Fibroblast of skin of back (primary cell): ENCODE measurements at regions not wholly inside any gene's neighbourhood (a gene's known extent, or its start where the extent isn't known, plus 50 kb on each side); places are given as distances from the start of the nearest gene placed in this dataset.
A peak's percentile ranks its signal among the peaks of the same experiment; 100 is the strongest.

ENCODE experiments used
- DNase-seq: peaks from one replicate; pipeline ENCODE4 v3.0.0-alpha.2; 2013

GRCh38 chr5:168215646-168216045 lies 75.8 kb upstream of the WWC1 start:
- DNase-seq: no peak

- no peak for DNase-seq
These were observed 74.5 kb upstream of the WWC1 start for GRCh38 chr5:168216989-168217388.

- no peak for DNase-seq
These were observed 73.9 kb upstream of the WWC1 start for GRCh38 chr5:168217497-168217896.

- no peak for DNase-seq
These were observed 72.7 kb upstream of the WWC1 start for GRCh38 chr5:168218746-168219145.

GRCh38 chr5:168219515-168220410 lies 71.7 kb upstream of the WWC1 start:
- DNase-seq: peak; percentile 69

GRCh38 chr5:168224085-168224484 lies 67.4 kb upstream of the WWC1 start:
- DNase-seq: no peak

GRCh38 chr5:168226012-168226411 lies 65.4 kb upstream of the WWC1 start:
- no peak for DNase-seq

- no peak for DNase-seq
These were observed 64.4 kb upstream of the WWC1 start for GRCh38 chr5:168227001-168227400.

GRCh38 chr5:168227973-168228615 lies 63.4 kb upstream of the WWC1 start:
- DNase-seq: no peak

- DNase-seq: no peak
These were observed 62.8 kb upstream of the WWC1 start for GRCh38 chr5:168228668-168229067.

- DNase-seq: no peak
These were observed 57.3 kb upstream of the WWC1 start for GRCh38 chr5:168234133-168234532.

- peak; percentile 19 for DNase-seq
These were observed 53.0 kb upstream of the WWC1 start for GRCh38 chr5:168238463-168238862.

GRCh38 chr5:168239325-168239724 lies 52.1 kb upstream of the WWC1 start:
- no peak for DNase-seq
